Activated CD4-positive, alpha-beta T cell treated with anti-CD3 and anti-CD28 coated beads, Interleukin-2, amount 50 U/mL, for 24 hours (primary cell): ENCODE measurements at regions not wholly inside any gene's neighbourhood (a gene's known extent, or its start where the extent isn't known, plus 50 kb on each side); places are given as distances from the start of the nearest gene placed in this dataset.

Source experiments
- DNase-seq, 2 donors: peaks; one replicate each; pipeline ENCODE4 v3.0.0-alpha.2; 2020; ENCODE audit warnings: low read depth in 1 of 2, low spot score in 1 of 2

GRCh38 chrX:49773993-49774392 lies 55.1 kb upstream of the PAGE4 start:
- no peak for DNase-seq

- no peak for DNase-seq
Measured at GRCh38 chrX:49767236-49767635, 61.9 kb upstream of the PAGE4 start.

- DNase-seq: no peak
Measured at GRCh38 chrX:49762175-49762720, 66.5 kb upstream of the PAGE1 start.

GRCh38 chrX:49761481-49761880 lies 65.7 kb upstream of the PAGE1 start:
- DNase-seq: no peak

- DNase-seq: no peak
Measured at GRCh38 chrX:49760290-49760890, 64.6 kb upstream of the PAGE1 start.

GRCh38 chrX:49756692-49757091 lies 60.9 kb upstream of the PAGE1 start:
- no peak for DNase-seq

GRCh38 chrX:49754233-49754857 lies 58.6 kb upstream of the PAGE1 start:
- peak; percentile 4 to 27 for DNase-seq

- no peak for DNase-seq
Measured at GRCh38 chrX:49753691-49754090, 57.9 kb upstream of the PAGE1 start.

GRCh38 chrX:49748211-49748956 lies 52.6 kb upstream of the PAGE1 start:
- DNase-seq: no peak

GRCh38 chrX:49746306-49746705 lies 50.5 kb upstream of the PAGE1 start:
- DNase-seq: no peak
